Adrenal gland (tissue), 5 donors: ENCODE measurements at regions not wholly inside any gene's neighbourhood (a gene's known extent, or its start where the extent isn't known, plus 50 kb on each side); places are given as distances from the start of the nearest gene placed in this dataset.

Source experiments
- CTCF ChIP-seq, 6 experiments: fragments of 450-650 bp in 4 of 6; fragments of 200-600 bp in 2 of 6; sonication (generic) in 1 of 6; IDR thresholded peaks; 1 replicate in 5 of 6; 2 replicates in 1 of 6; pipeline versions ENCODE4 v1.5.1 to v1.8.0; 2016 to 2021; ENCODE audit warnings: antibody characterized with exemption in 6 of 6, mild to moderate bottlenecking in 2 of 6, moderate library complexity in 1 of 6
- POLR2A ChIP-seq, 2 donors: fragments of 450-650 bp; IDR thresholded peaks; one replicate each; pipeline ENCODE4 v1.6.1; 2017; ENCODE audit warnings: antibody characterized with exemption in 2 of 2, mild to moderate bottlenecking in 2 of 2, moderate library complexity in 1 of 2
- donor health status: DM: no; HTN: no; CAD: no.

GRCh38 chr10:6929148-6929830 is 349.2 kb upstream of the PRKCQ start:
- TF ChIP-seq CTCF (IDR thresholded peaks at IDR 0.05) (no peak), POLR2A (IDR thresholded peaks at IDR 0.05) (no peak)
